ENCODE measurements at regions not wholly inside any gene's neighbourhood (a gene's known extent, or its start where the extent isn't known, plus 50 kb on each side); places are given as distances from the start of the nearest gene placed in this dataset.

DNA sequence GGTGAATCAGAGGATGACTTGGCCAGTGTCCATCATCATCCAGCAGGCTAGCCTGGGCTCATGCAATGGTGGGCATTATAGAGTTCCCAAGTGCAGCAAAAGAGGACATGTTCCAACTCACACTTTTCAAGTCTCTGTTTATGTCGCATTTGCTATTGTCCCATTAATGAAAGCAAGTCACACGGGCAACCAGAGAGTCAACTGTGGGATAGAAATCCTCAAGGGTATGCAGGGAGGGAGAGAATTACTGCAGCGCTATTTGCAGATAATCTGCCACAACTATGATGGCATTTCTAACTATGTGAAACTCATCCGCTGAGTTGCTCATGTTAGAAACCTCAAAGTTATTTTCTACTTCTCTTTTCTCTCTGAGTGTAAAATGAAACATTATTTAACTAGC, 78.5 kb upstream of the TAB3 start:
- Histone ChIP-seq H3K27ac (no peak overlapping the region), H3K4me1 (no peaks in the 10 kb centered on the region), H3K4me3 (no peak overlapping the region), H3K9me3 (no peaks in the 10 kb centered on the region), H3K27me3 (no peaks in the 10 kb centered on the region), H3K36me3 (no peaks in the 10 kb centered on the region), H3K9ac (ENCODE audit: low read depth in 2 of 2, low read length in 2 of 2) (no peak overlapping the region)
- TF ChIP-seq, protein P1, sequence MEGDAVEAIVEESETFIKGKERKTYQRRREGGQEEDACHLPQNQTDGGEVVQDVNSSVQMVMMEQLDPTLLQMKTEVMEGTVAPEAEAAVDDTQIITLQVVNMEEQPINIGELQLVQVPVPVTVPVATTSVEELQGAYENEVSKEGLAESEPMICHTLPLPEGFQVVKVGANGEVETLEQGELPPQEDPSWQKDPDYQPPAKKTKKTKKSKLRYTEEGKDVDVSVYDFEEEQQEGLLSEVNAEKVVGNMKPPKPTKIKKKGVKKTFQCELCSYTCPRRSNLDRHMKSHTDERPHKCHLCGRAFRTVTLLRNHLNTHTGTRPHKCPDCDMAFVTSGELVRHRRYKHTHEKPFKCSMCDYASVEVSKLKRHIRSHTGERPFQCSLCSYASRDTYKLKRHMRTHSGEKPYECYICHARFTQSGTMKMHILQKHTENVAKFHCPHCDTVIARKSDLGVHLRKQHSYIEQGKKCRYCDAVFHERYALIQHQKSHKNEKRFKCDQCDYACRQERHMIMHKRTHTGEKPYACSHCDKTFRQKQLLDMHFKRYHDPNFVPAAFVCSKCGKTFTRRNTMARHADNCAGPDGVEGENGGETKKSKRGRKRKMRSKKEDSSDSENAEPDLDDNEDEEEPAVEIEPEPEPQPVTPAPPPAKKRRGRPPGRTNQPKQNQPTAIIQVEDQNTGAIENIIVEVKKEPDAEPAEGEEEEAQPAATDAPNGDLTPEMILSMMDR (IDR thresholded peaks at IDR 0.05) = no peak
- intact Hi-C loops (cut with DNase I) = no loop called here
- no peak for DNase-seq

DNA sequence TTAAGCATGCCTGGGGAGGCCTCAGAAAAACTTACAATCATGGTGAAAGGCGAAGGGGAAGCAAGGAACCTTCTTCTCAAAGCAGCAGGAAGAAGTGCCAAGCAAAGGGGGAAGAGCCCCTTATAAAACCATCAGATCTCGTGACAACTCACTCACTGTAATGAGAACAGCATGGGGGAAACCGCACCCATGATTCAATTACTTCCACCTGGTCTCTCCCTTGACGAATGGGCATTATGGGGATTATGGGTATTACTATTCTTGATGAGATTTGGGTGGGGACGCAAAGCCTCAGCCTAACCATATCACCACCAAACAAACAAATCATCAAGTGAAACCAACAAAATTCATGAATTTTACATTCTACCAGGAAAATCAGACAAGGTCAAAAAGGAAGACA, 76.7 kb upstream of the TAB3 start:
- Histone ChIP-seq H3K27ac (no peak overlapping the region), H3K4me3 (no peak overlapping the region), H3K4me1 (no peaks in the 10 kb centered on the region), H3K9ac (ENCODE audit: low read depth in 2 of 2, low read length in 2 of 2) (no peak overlapping the region), H3K36me3 (no peaks in the 10 kb centered on the region), H3K9me3 (no peaks in the 10 kb centered on the region), H3K27me3 (no peaks in the 10 kb centered on the region)
- TF ChIP-seq, protein P1 (IDR thresholded peaks at IDR 0.05) = no peak
- no peak for DNase-seq
- intact Hi-C loops (cut with DNase I) = no loop called here

DNA sequence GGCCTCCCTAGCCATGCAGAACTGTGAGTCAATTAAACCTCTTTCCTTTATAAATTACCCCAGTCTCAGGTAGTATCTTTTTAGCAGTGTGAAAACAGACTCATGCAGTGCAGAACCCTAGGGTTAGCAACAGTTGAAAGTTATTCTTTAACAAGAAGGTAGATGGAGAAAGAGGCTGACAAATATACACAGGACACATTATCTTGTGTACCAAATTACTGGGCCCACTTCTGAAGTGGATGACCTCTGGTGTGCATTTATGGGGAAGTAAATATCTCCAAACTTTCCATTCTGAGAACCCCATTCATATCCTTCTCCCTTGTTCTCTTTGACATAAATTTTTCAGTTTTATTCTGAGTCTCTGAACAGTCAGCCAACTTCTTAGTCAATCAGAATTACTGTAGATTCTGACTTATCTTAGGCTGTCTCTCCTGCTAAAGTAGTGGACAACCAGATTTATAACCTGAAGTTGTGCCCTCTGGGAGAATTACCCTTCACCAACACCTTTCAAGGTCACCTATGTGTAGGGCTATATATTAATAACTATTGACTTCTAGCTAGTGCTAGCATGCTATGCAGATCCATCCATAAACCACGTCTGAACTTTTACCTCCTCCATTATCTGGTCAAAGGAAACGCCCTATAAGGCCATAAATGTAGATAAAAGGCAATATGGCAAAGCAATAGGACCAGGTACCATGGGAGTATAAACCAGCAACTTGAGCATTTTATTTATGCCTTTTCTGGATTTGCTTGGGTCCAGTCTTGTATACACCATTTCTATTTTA, 72.5 kb upstream of the TAB3 start:
- intact Hi-C loops (cut with DNase I) = no loop called here
- Histone ChIP-seq H3K9ac (ENCODE audit: low read depth in 2 of 2, low read length in 2 of 2) (no peak overlapping the region), H3K36me3 (no peaks in the 10 kb centered on the region), H3K4me3 (no peak overlapping the region), H3K27me3 (no peaks in the 10 kb centered on the region), H3K9me3 (no peaks in the 10 kb centered on the region), H3K4me1 (no peaks in the 10 kb centered on the region), H3K27ac (no peak overlapping the region)
- DNase-seq = no peak
- TF ChIP-seq, protein P1 (IDR thresholded peaks at IDR 0.05) = no peak

DNA sequence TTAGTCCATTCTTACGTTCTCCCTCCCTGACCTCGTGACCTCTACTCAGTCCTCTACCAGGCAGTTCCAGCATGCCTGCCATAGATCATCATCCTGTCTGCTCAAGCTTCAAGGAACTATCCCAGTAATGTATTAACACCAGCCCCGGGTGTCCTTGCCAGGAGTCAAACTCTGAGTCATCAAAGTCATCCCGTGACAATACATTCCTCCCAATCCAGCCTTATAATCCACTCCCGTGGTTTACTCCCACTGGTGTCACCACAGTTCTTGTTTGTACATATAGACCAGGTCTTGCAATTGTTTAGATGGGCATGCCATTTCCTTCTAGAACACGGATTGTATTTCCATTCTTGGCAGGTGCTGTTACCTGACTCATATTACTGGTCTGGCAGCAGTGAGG, 68.7 kb upstream of the TAB3 start:
- Histone ChIP-seq H3K4me3 (no peak overlapping the region), H3K27me3 (no peaks in the 10 kb centered on the region), H3K9ac (ENCODE audit: low read depth in 2 of 2, low read length in 2 of 2) (no peak overlapping the region), H3K27ac (no peak overlapping the region), H3K4me1 (no peaks in the 10 kb centered on the region), H3K9me3 (no peaks in the 10 kb centered on the region), H3K36me3 (no peaks in the 10 kb centered on the region)
- TF ChIP-seq, protein P1 (IDR thresholded peaks at IDR 0.05) = no peak
- no peak for DNase-seq
- intact Hi-C loops (cut with DNase I) = no loop called here

DNA sequence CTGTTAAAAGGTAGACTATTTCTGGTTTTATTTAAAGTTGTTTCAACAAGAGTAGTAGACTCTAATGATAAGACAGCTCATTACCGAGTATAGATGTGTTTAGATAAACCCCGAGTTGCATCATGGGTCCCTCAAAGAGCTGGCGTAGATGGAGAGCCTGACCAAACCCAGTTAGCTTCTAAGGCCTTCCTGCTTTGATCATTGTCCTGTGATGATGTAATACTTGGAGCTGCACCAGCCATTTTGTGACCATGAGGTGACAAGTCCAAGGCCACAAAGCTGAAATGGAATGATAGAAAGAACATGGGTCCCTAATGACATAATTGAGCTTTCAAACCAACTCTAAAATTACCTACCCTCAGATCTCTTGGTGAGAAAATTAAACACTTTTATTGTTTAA, 66.6 kb upstream of the TAB3 start:
- Histone ChIP-seq H3K4me3 (no peak overlapping the region), H3K9ac (ENCODE audit: low read depth in 2 of 2, low read length in 2 of 2) (no peak overlapping the region), H3K36me3 (no peaks in the 10 kb centered on the region), H3K27me3 (no peaks in the 10 kb centered on the region), H3K9me3 (no peaks in the 10 kb centered on the region), H3K27ac (no peak overlapping the region), H3K4me1 (no peaks in the 10 kb centered on the region)
- no peak for DNase-seq
- TF ChIP-seq, protein P1 (IDR thresholded peaks at IDR 0.05) = no peak
- intact Hi-C loops (cut with DNase I) = no loop called here
